22Rv1 (cell line): ENCODE measurements at regions not wholly inside any gene's neighbourhood (a gene's known extent, or its start where the extent isn't known, plus 50 kb on each side); places are given as distances from the start of the nearest gene placed in this dataset.
"Not testable (repeated sequence)": the region's sequence is repeated elsewhere in the genome, so short reads cannot be mapped to it uniquely, and the experiment has no call there.

ENCODE experiments used
- CTCF ChIP-seq: fragments of 450-650 bp; IDR thresholded peaks from 2 replicates; pipeline ENCODE4 v1.5.1; 2017; ENCODE audit warnings: mild to moderate bottlenecking
- ZFX ChIP-seq: fragments of 450-650 bp; IDR thresholded peaks from 2 replicates; pipeline ENCODE4 v1.6.1; 2017; ENCODE audit warnings: antibody characterized with exemption, borderline replicate concordance

GRCh38 chr15:24485885-24486567, 189.5 kb upstream of the NPAP1 start:
- not testable (repeated sequence) for TF ChIP-seq CTCF, ZFX
